Stimulated activated naive CD8-positive, alpha-beta T cell treated with anti-CD3 and anti-CD28 coated beads, Interleukin-15, amount 100 ng/mL, for 72 hours (primary cell): ENCODE measurements at regions not wholly inside any gene's neighbourhood (a gene's known extent, or its start where the extent isn't known, plus 50 kb on each side); places are given as distances from the start of the nearest gene placed in this dataset.
"Not testable (repeated sequence)": the region's sequence is repeated elsewhere in the genome, so short reads cannot be mapped to it uniquely, and the experiment has no call there.

Source experiments
- ATAC-seq: fragments of 150-1000 bp; cut with Tn5 transposase; 2 replicates; pipeline ENCODE4 v1.10.0; 2021; ENCODE audit warnings: mild to moderate bottlenecking, moderate library complexity
- DNase-seq, 2 donors: peaks; one replicate each; pipeline ENCODE4 v3.0.0; 2021 to 2022
- H3K27ac Mint-ChIP-seq, 2 donors: one replicate each; pipeline ENCODE4 v1.8.0; 2022; ENCODE audit warnings: mild to moderate bottlenecking in 2 of 2, mixed read lengths in 2 of 2, moderate library complexity in 2 of 2
- H3K27me3 Mint-ChIP-seq: one replicate; pipeline ENCODE4 v1.8.0; 2022; ENCODE audit warnings: mixed read lengths
- H3K4me1 Mint-ChIP-seq: one replicate; pipeline ENCODE4 v1.8.0; 2022; ENCODE audit warnings: mild to moderate bottlenecking, mixed read lengths
- H3K4me3 Mint-ChIP-seq, 2 donors: one replicate each; pipeline ENCODE4 v1.8.0; 2022; ENCODE audit warnings: mild to moderate bottlenecking in 2 of 2, mixed read lengths in 2 of 2, moderate library complexity in 1 of 2
- H3K9me3 Mint-ChIP-seq, 2 donors: one replicate each; pipeline ENCODE4 v1.8.0; 2022; ENCODE audit warnings: mixed read lengths in 2 of 2

DNA sequence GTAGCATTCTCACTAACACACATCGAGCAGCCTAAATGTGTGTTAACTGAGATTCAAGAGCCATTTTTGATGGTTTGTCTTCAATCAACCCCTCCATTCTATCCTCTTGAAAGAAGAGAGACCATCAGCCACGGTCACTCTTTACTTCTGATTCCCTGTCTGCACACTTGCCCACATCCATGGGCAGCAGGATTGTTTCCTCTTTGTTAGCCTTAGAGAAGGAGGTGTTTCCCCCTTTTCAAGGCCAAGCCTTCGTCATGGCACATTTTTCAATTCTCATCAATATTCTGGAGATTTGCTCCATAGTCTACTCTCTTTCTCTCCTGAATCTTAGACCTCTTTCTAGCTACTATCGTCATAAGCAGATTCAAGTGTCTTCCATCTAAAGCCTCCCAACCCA is 522.4 kb upstream of the NAALADL2 start:
- Mint-ChIP-seq H3K4me3 (no peak overlapping the region), H3K4me1 (no peaks in the 10 kb centered on the region), H3K27ac (no peak overlapping the region), H3K9me3 (peaks cover 0 to 3% of the 10 kb centered on the region in 2 donors), H3K27me3 (no peaks in the 10 kb centered on the region)
- no peak for DNase-seq
- no peak for ATAC-seq

DNA sequence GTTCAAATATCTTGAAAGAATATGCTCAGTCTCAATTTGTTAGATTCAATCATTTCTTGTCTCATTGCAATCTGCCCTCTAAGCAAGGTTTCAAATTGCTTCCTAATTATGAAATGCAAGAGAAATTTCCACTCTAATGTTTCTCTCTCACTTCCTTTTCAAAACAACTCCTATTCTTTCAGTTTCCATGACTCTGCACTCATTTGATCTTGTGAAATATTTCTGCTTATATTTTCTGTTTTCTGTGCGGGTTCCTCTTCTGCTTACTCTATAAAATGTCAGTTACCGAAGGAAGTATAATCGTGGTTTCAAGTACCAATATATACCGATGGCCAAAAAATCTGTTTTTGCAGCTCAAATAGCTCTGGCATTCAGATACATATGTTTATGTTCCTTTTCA is 521.9 kb upstream of the NAALADL2 start:
- no peak for ATAC-seq
- no peak for DNase-seq
- no peaks in the 10 kb centered on the region for H3K4me1 Mint-ChIP-seq
- H3K27ac Mint-ChIP-seq, result no peak overlapping the region
- H3K9me3 Mint-ChIP-seq, result no peaks in the 10 kb centered on the region
- H3K4me3 Mint-ChIP-seq, result no peak overlapping the region
- H3K27me3 Mint-ChIP-seq, result no peaks in the 10 kb centered on the region

DNA sequence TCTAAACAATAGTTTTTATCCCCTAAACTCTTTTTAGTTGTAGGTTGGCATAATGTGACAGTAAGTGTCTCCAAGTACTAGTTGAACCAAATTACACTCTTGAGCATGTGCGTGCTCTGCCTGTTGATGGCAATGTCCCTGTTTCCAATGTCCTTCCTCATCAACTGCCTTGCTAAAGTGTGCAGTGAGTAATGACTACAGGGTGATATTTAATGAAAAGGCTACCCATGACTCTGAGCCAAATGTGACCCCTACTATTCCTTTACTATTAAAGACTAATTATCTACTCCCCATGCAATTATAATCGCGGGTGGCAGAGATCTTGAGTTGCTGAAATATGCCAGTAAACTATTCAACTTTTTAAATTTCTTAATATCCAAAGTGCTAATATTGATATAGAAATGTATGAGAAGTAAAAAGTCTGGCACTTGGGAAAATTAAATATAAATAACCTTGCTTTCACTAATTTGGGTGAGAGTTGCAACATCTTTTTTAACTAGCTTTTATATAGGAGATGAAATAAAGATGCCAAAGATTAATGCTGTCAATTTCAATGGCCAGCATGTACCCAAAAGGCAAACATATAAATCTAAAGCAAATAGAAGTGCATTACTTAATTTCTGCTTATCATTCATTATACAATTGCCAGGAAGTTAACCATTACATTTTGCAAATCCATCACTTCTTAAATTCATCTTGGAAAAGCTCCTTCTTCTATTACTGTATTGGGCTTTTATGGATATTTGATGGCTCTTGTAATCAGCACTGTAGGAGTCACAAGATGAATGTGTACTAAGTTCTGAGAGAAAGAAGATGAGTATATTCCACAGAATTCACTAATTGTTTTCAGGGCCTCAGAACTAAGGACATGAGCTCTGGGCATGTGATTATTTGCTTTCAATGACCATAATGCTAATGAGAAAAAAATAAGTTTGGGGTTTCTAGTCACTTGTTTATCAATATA is 518.2 kb upstream of the NAALADL2 start:
- no peak overlapping the region for H3K27ac Mint-ChIP-seq

DNA sequence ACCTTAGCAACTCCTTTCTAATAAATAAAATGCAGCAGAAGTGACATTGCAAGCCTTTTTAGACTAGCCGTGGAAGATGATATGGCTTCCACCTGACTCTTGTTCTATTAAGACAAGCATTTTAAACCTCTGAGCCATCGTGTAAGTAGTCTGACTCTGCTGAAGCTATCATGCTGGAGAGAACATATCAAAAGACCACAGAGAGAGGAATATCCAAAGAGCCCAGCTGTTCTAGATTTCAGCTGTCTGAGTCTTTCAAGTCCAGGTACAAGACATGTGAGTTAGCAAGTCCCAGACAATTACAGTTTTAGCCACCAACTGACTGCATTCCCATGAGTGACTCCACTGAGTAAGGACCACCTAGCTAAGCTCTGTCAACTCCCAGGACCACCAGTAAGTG is 517.0 kb upstream of the NAALADL2 start:
- Mint-ChIP-seq H3K4me3 (no peak overlapping the region), H3K27ac (no peak overlapping the region)
- ATAC-seq, result no peak

More for the DNA sequence above, 518.2 kb upstream of the NAALADL2 start:
- Mint-ChIP-seq H3K9me3 (no peaks in the 10 kb centered on the region), H3K27me3 (no peaks in the 10 kb centered on the region), H3K4me3 (no peak overlapping the region), H3K4me1 (no peaks in the 10 kb centered on the region)
- DNase-seq, result no peak
- no peak for ATAC-seq

DNA sequence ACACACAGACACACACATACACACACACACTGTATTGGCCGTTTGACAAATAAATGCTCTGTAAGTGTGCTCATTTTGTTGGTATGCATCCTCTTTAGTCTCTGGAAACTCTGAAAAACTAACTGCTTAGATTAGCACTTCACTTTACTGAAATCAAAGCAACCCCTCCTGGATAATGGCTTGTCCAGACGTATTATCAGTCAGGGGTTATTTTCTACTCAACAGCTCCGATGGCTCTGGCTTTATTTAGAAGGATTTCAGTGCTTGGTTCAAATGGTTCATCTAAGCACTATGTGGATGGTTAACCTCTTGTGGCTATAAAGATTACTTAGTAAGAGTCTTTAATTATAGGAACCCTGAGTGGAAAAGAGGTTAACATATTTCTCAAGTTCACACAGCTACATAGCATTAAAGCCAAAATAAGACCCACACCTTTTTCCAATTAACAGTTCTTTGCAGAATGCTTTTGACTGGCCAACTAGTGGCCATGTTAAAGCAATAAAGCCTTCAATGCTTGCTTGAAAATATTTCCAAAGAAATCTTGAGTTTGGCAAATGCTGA is 516.1 kb upstream of the NAALADL2 start:
- no peak for ATAC-seq
- no peak overlapping the region for H3K27ac Mint-ChIP-seq
- no peak for DNase-seq
- no peak overlapping the region for H3K4me3 Mint-ChIP-seq
- peaks cover 0 to 2% of the 10 kb centered on the region in 2 donors for H3K9me3 Mint-ChIP-seq
- no peaks in the 10 kb centered on the region for H3K27me3 Mint-ChIP-seq
- H3K4me1 Mint-ChIP-seq, result no peaks in the 10 kb centered on the region

More for the DNA sequence above, 517.0 kb upstream of the NAALADL2 start:
- no peaks in the 10 kb centered on the region for H3K9me3 Mint-ChIP-seq
- no peak for DNase-seq
- H3K27me3 Mint-ChIP-seq, result no peaks in the 10 kb centered on the region
- H3K4me1 Mint-ChIP-seq, result no peaks in the 10 kb centered on the region

DNA sequence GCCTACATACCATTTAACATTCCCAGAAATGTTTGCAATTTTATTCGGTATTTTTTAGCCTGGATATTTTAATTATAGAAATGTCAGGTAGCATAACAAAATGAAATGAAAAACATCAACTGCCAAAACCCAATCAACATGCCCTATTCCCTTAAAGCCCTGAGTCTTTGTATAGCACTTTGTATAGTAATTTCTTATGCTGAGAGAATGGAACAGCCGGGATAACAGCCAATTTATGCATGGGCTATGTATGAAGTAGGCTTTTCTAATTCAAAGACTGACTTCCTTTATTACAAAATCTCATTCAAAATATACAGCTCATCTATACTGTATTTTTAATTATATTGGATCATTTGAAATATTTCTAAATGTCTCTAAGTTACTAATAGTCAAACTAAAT is 513.0 kb upstream of the NAALADL2 start:
- Mint-ChIP-seq H3K4me1 (no peaks in the 10 kb centered on the region), H3K4me3 (no peak overlapping the region)
- ATAC-seq, result no peak

DNA sequence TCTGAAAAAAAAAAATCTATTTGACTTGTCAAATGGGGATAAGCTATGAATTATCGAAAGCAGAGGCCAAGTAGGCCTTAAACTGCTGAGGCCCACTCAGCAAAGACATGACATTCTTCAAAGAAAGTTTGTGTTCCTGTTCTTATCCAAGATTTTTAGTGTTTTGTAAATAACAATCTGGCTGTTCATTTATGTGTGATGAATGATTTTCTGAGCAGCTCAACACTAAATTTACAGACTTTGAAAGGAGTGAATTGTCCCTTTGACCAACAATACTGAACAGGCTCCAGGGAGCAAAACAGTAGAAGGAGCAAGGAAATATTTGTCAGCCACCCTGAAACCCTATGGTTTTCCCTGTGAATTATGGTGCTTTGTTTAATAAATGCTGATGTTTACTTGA is 512.6 kb upstream of the NAALADL2 start:
- DNase-seq, result no peak
- Mint-ChIP-seq H3K27ac (no peak overlapping the region), H3K9me3 (peaks cover 0 to 12% of the 10 kb centered on the region in 2 donors)

More for the DNA sequence above, 513.0 kb upstream of the NAALADL2 start:
- Mint-ChIP-seq H3K27me3 (no peaks in the 10 kb centered on the region), H3K9me3 (peaks cover 0 to 9% of the 10 kb centered on the region in 2 donors), H3K27ac (no peak overlapping the region)
- DNase-seq, result no peak

DNA sequence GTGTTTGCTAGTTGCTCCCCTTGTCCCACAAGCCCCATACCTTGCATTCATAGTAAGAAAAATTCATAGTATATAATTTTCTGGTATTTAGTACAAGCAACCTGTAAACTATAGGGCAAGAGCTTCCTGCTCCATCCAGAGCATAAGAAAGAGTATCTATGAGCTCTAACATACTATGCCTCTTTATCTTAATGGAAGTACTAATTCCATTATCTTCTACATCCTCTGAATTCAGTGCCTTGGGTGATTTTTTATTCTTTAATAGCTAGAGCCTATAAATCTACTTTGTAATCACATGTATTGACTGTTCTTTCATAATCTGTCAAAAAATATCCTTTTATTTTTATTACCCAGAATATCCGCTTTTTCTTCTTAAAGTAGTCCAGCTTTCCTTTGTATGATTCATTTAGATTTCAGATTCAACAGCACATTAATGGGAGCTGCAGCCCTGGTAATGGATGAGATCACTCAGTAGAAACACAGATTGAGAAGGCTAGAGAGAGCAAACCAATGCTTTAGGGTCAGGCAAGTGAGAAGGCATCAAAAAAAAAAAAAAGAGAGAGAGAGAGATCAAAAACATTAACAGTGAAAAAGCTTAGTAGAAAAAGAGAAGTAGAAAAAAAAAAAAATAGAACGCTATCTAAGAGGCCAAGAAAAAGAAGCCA is 511.5 kb upstream of the NAALADL2 start:
- no peak for ATAC-seq
- Mint-ChIP-seq H3K27me3 (no peaks in the 10 kb centered on the region), H3K27ac (no peak overlapping the region), H3K4me3 (no peak overlapping the region), H3K9me3 (peaks cover 0 to 12% of the 10 kb centered on the region in 2 donors), H3K4me1 (no peaks in the 10 kb centered on the region)
- no peak for DNase-seq

More for the DNA sequence above, 512.6 kb upstream of the NAALADL2 start:
- Mint-ChIP-seq H3K4me3 (no peak overlapping the region), H3K4me1 (no peaks in the 10 kb centered on the region), H3K27me3 (no peaks in the 10 kb centered on the region)
- ATAC-seq, result no peak

DNA sequence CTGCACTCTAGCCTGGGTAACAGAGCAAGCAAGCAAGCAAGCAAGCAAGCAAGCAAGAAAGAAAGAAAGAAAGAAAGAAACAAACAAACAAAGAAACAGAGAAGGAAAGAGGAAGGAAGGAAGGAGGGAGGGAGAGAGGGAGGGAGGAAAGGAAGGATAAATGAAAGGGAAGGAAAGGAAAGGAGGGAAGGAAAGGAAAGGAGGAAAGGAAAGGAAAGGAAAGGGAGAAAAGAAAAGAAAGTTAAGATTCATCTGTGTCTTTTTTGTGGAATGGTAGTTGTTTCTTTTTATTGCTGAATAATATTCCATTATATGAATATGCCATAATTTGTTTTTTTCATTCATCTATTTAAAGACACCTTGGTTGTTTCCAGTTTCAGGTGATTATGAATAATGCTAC is 506.9 kb upstream of the NAALADL2 start:
- DNase-seq (no peak), ATAC-seq (no peak)
- Mint-ChIP-seq H3K9me3 (peaks cover 0 to 12% of the 10 kb centered on the region in 2 donors), H3K4me3 (no peak overlapping the region), H3K27me3 (no peaks in the 10 kb centered on the region), H3K27ac (no peak overlapping the region), H3K4me1 (no peaks in the 10 kb centered on the region)

DNA sequence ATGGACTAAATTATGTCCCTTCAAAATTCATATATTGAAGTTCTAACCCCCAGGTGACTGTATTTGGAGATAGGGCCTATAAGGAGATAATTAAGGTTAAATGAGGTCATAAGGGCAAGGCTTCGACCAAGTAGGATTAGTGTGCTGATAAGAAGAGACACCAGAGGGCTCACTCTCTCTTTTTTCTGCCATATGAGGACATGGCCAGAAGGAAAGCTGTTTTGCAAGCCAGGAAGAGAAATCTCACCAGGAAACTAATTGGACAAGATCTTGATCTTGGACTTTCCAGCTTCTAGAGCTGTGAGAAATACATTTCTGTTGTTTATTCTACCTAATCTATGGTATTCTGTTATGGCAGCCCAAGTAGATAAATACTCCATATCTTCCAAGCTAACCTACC is 503.6 kb upstream of the NAALADL2 start:
- ATAC-seq, result no peak
- Mint-ChIP-seq H3K9me3 (peaks cover 0 to 8% of the 10 kb centered on the region in 2 donors), H3K4me1 (no peaks in the 10 kb centered on the region), H3K27ac (no peak overlapping the region), H3K27me3 (no peaks in the 10 kb centered on the region), H3K4me3 (no peak overlapping the region)
- DNase-seq, result no peak

DNA sequence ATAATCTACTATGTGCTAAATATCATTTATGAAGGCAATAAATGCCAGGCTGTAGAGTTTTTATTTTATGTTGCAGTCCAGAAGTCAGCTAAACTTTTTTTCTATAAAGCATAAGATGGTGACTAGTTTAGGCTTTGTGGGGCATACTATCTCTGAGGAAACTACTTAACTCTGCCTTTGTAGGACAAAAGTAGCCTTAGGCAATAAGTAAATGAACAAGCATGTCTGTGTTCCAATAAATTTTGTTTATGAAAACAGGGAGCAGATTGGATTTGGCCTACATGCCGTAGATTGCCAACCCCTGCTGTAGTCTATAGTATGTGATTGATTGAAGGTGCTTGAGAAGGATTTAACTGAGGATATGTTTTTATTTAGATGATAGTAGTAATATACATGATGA is 502.5 kb upstream of the NAALADL2 start:
- ATAC-seq, result no peak
- no peaks in the 10 kb centered on the region for H3K27me3 Mint-ChIP-seq
- H3K9me3 Mint-ChIP-seq, result no peaks in the 10 kb centered on the region

DNA sequence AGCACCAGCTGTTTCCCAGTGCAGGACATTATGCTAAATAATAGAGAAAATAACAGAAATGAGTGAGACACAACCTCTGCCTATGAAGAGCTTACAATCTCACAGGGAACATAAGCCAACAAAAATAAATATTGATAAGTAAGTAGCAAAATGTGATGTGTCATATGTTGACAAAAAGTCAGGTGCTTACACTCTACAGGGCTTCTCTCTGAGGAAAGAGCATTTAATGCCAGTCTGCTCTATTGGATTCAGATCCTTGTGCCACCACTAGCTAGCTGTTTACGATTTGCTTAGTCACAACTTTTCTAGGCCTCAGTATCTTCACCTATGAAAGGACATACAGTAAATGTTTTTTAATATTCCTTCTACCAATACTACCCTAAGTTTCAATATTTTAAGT is 500.9 kb upstream of the NAALADL2 start:
- no peak for ATAC-seq
- Mint-ChIP-seq H3K9me3 (no peaks in the 10 kb centered on the region), H3K4me3 (no peak overlapping the region), H3K27ac (no peak overlapping the region), H3K4me1 (no peaks in the 10 kb centered on the region), H3K27me3 (no peaks in the 10 kb centered on the region)
- no peak for DNase-seq

More for the DNA sequence above, 502.5 kb upstream of the NAALADL2 start:
- H3K4me3 Mint-ChIP-seq, result no peak overlapping the region
- H3K27ac Mint-ChIP-seq, result no peak overlapping the region
- no peak for DNase-seq
- no peaks in the 10 kb centered on the region for H3K4me1 Mint-ChIP-seq

DNA sequence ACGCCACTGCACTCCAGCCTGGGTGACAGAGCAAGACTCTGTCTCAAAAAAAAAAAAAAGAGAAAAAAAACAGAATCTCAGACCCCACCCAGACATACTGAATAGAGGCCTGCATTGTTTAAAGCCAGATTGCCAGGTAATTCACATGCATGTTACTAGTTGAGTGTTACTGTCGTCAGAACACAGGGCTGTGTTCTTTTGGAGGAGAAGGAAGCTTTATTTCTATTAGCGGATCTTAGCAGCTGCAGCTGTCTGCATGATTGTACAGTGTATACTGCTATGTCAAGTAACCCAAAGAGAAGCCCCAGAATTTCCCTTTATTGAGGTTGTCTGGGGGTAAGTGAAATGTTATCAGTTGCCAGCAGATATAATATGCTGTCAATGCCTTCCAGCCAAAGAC is 496.6 kb upstream of the NAALADL2 start:
- Mint-ChIP-seq H3K4me3 (no peak overlapping the region), H3K27ac (no peak overlapping the region), H3K27me3 (no peaks in the 10 kb centered on the region), H3K4me1 (no peaks in the 10 kb centered on the region), H3K9me3 (peaks cover 0 to 4% of the 10 kb centered on the region in 2 donors)
- DNase-seq (no peak), ATAC-seq (no peak)

DNA sequence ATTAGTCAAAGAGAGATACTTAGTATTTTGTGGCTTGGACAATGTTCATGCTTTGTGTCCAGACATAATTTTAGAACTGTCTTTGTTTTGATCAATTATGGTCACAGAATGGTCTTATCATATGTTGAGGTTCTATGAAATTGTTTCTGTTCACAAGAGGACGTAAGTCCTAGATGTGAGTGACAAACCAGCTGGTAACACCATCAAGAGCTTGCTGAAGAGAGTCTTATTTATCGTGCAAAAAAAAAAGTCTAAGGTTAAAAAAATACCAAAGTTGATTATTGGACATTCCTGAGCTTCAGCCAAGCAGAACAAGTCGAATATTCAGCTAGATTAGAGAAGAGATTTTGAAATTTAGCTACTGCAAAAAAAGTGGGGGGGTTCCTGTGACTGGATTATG is 495.9 kb upstream of the NAALADL2 start:
- Mint-ChIP-seq H3K4me3 (no peak overlapping the region), H3K27me3 (no peaks in the 10 kb centered on the region), H3K4me1 (no peaks in the 10 kb centered on the region), H3K27ac (no peak overlapping the region), H3K9me3 (peaks cover under 1 to 4% of the 10 kb centered on the region in 2 donors)
- no peak for ATAC-seq
- DNase-seq, result no peak

DNA sequence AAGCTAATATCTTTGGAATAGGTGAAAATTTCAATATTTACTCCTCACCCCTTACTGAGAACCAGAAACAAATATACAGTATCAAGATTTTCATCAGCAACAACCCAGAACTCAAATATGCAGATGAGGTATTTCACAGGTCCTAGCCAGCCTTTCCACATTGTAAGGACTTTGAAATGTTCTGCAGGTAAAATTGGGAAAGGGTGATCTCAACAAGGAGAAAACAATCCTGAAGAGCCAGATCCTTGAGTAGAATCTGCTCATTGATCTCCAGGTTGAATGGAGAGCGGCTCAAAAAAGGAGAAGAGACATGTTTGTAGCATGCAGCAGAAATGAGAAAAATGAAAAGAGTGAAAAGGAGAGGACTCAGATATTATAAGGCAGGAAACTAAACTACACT is 493.3 kb upstream of the NAALADL2 start:
- no peaks in the 10 kb centered on the region for H3K4me1 Mint-ChIP-seq
- H3K9me3 Mint-ChIP-seq, result peaks cover 9 to 12% of the 10 kb centered on the region in 2 donors
- no peak for DNase-seq
- H3K4me3 Mint-ChIP-seq, result no peak overlapping the region
- H3K27ac Mint-ChIP-seq, result no peak overlapping the region
- no peaks in the 10 kb centered on the region for H3K27me3 Mint-ChIP-seq
- no peak for ATAC-seq

DNA sequence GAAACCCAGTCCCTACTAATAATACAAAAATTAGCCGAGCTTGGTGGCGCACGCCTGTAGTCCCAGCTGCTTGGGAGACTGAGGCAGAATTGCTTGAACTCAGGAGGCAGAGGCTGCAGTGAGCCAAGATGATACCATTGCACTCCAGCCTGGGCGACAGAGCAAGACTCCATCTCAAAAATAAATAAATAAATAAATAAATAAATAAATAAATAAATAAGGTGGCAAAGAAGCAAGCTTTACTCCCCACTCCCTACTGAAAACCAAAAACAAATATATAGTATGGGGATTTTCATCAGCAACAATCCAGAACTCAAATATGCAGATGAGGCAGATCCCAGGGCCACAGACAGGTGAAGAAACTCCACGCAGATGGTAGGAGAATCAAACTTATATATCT is 492.2 kb upstream of the NAALADL2 start:
- not testable (repeated sequence) for ATAC-seq, H3K4me3 Mint-ChIP-seq, H3K27ac Mint-ChIP-seq, DNase-seq, H3K27me3 Mint-ChIP-seq, H3K4me1 Mint-ChIP-seq
- H3K9me3 Mint-ChIP-seq, result peaks cover 9 to 12% of the 10 kb centered on the region in 2 donors
